Lower lobe of right lung (tissue), 2 donors: ENCODE measurements at regions not wholly inside any gene's neighbourhood (a gene's known extent, or its start where the extent isn't known, plus 50 kb on each side); places are given as distances from the start of the nearest gene placed in this dataset.

Source experiments
- ATAC-seq, 2 donors: fragments of 200-7000 bp; cut with Tn5 transposase; one replicate each; pipeline ENCODE4 v1.9.1; 2020 to 2022; ENCODE audit warnings: mild to moderate bottlenecking in 2 of 2, moderate library complexity in 2 of 2
- DNase-seq: peaks from one replicate; pipeline ENCODE4 v3.0.0-alpha.2; 2020
- H3K27ac ChIP-seq: fragments of 200-600 bp; one replicate; pipeline ENCODE4 v1.8.0; 2022
- H3K27me3 ChIP-seq: fragments of 200-600 bp; one replicate; pipeline ENCODE4 v1.8.0; 2022; ENCODE audit warnings: low read depth
- H3K36me3 ChIP-seq: fragments of 200-600 bp; one replicate; pipeline ENCODE4 v1.8.0; 2022; ENCODE audit warnings: mild to moderate bottlenecking
- H3K4me1 ChIP-seq: fragments of 200-600 bp; one replicate; pipeline ENCODE4 v1.8.0; 2022
- H3K4me3 ChIP-seq: fragments of 200-600 bp; one replicate; pipeline ENCODE4 v1.8.0; 2022; ENCODE audit warnings: mild to moderate bottlenecking
- H3K9me3 ChIP-seq: fragments of 200-600 bp; one replicate; pipeline ENCODE4 v1.8.0; 2022
- CTCF ChIP-seq: fragments of 200-600 bp; IDR thresholded peaks from one replicate; pipeline ENCODE4 v1.8.0; 2022; ENCODE audit warnings: antibody characterized with exemption, mild to moderate bottlenecking
- intact Hi-C: fragments of 100-400 bp; cut with DNase I; formaldehyde crosslinking; loops from one replicate; pipeline ENCODE4 v1.11.0; 2022
- donor health status: DM: no; HTN: yes; CAD: no; lungs with severe emphysema.

- H3K27ac ChIP-seq = no peak overlapping the region
- intact Hi-C loops = no loop called here
- H3K4me3 ChIP-seq = no peak overlapping the region
- no peaks in the 10 kb centered on the region for H3K4me1 ChIP-seq
- no peaks in the 10 kb centered on the region for H3K27me3 ChIP-seq
- DNase-seq (no peak), ATAC-seq (no peak)
- no peaks in the 10 kb centered on the region for H3K36me3 ChIP-seq
- TF ChIP-seq CTCF = no peak
- no peaks in the 10 kb centered on the region for H3K9me3 ChIP-seq
These were observed 102.8 kb upstream of the RASSF8 start for GRCh38 chr12:25855716-25856115.

GRCh38 chr12:25859976-25860375, 98.5 kb upstream of the RASSF8 start:
- no peaks in the 10 kb centered on the region for H3K9me3 ChIP-seq
- no peaks in the 10 kb centered on the region for H3K4me1 ChIP-seq
- no peak overlapping the region for H3K4me3 ChIP-seq
- no peaks in the 10 kb centered on the region for H3K27me3 ChIP-seq
- no peaks in the 10 kb centered on the region for H3K36me3 ChIP-seq
- no peak for TF ChIP-seq CTCF
- no peak for ATAC-seq
- intact Hi-C loops = no loop called here
- H3K27ac ChIP-seq = no peak overlapping the region
- DNase-seq = no peak

GRCh38 chr12:25861226-25861625, 97.3 kb upstream of the RASSF8 start:
- no peaks in the 10 kb centered on the region for H3K4me1 ChIP-seq
- no peak for TF ChIP-seq CTCF
- DNase-seq = no peak

GRCh38 chr12:25864306-25865276, 93.9 kb upstream of the RASSF8 start:
- H3K27ac ChIP-seq = no peak overlapping the region
- H3K9me3 ChIP-seq = no peaks in the 10 kb centered on the region
- ATAC-seq = no peak
- H3K27me3 ChIP-seq = no peaks in the 10 kb centered on the region
- H3K4me1 ChIP-seq = no peaks in the 10 kb centered on the region
- intact Hi-C loops = no loop called here
- no peaks in the 10 kb centered on the region for H3K36me3 ChIP-seq
- no peak overlapping the region for H3K4me3 ChIP-seq
- DNase-seq = no peak
- no peak for TF ChIP-seq CTCF

More at GRCh38 chr12:25861226-25861625, 97.3 kb upstream of the RASSF8 start:
- no peak for ATAC-seq
- H3K27ac ChIP-seq = no peak overlapping the region
- intact Hi-C loops = no loop called here
- H3K4me3 ChIP-seq = no peak overlapping the region
- no peaks in the 10 kb centered on the region for H3K9me3 ChIP-seq
- H3K36me3 ChIP-seq = no peaks in the 10 kb centered on the region
- H3K27me3 ChIP-seq = no peaks in the 10 kb centered on the region

GRCh38 chr12:25866586-25867378, 91.7 kb upstream of the RASSF8 start:
- DNase-seq (no peak), ATAC-seq (peak in 1 of 2 donors; percentile 40)
- intact Hi-C loops = no loop called here
- Histone ChIP-seq H3K4me3 (no peak overlapping the region), H3K4me1 (no peaks in the 10 kb centered on the region), H3K27me3 (no peaks in the 10 kb centered on the region), H3K27ac (no peak overlapping the region), H3K36me3 (no peaks in the 10 kb centered on the region), H3K9me3 (no peaks in the 10 kb centered on the region)
- TF ChIP-seq CTCF = no peak
